GM13976 (cell line): ENCODE measurements at regions not wholly inside any gene's neighbourhood (a gene's known extent, or its start where the extent isn't known, plus 50 kb on each side); places are given as distances from the start of the nearest gene placed in this dataset.
A peak's percentile ranks its signal among the peaks of the same experiment; 100 is the strongest.

Source experiments
- DNase-seq: peaks from one replicate; pipeline ENCODE4 v3.0.0; 2012; ENCODE audit warnings: low spot score
- in situ Hi-C: fragments of 300-500 bp; cut with MboI; formaldehyde crosslinking; loops from one replicate; pipeline ENCODE4 v1.12.0; 2022; ENCODE audit warnings: low sequenced_read_pairs, mixed read lengths, inconsistent platforms; ENCODE audit not compliant: unreplicated experiment
- TF ChIP-seq, protein P1 (sequence below): IDR thresholded peaks from 2 replicates; pipeline ENCODE4 v1.5.1; 2012; ENCODE audit warnings: borderline replicate concordance, mild to moderate bottlenecking; ENCODE audit not compliant: insufficient read depth; ENCODE audit errors: extremely low read depth, missing control alignments, control extremely low read depth

DNA sequence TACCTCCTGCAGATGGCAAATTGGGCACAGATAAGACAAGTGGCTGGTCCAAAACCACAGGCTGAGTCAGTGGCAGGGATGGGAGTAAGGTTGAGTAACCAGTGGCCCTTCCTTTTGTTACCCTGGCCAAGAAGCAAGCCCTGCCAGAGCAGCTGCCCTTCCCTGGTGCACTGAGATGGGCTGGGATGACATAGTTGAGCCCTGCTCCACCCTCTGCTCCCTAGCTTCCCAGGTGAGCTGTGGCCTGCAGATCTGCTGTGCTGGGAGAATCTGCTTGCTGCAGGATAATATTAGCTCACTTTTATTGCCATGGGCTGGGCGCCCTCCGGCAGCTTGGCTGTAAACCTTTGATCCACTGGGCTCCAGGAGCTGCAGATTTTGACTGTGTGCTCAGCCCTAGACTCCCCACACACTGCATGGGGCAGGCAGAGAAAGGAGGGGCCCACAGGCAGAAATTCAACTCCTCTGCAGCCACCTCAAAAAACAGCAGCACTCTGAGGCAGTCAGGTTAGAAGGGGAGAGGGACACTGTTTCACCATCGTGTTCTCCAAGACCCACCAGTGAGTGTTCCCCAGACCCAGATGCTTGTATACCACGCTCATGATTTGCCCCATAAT, 101.8 kb downstream of the CBLN1 start:
- in situ Hi-C loops: loop anchor here (25.0 kb wide), 1 partner anchor 493 kb away; no protein-coding TSS in a partner anchor
- DNase-seq: no peak
- TF ChIP-seq, protein P1, sequence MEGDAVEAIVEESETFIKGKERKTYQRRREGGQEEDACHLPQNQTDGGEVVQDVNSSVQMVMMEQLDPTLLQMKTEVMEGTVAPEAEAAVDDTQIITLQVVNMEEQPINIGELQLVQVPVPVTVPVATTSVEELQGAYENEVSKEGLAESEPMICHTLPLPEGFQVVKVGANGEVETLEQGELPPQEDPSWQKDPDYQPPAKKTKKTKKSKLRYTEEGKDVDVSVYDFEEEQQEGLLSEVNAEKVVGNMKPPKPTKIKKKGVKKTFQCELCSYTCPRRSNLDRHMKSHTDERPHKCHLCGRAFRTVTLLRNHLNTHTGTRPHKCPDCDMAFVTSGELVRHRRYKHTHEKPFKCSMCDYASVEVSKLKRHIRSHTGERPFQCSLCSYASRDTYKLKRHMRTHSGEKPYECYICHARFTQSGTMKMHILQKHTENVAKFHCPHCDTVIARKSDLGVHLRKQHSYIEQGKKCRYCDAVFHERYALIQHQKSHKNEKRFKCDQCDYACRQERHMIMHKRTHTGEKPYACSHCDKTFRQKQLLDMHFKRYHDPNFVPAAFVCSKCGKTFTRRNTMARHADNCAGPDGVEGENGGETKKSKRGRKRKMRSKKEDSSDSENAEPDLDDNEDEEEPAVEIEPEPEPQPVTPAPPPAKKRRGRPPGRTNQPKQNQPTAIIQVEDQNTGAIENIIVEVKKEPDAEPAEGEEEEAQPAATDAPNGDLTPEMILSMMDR: no peak

DNA sequence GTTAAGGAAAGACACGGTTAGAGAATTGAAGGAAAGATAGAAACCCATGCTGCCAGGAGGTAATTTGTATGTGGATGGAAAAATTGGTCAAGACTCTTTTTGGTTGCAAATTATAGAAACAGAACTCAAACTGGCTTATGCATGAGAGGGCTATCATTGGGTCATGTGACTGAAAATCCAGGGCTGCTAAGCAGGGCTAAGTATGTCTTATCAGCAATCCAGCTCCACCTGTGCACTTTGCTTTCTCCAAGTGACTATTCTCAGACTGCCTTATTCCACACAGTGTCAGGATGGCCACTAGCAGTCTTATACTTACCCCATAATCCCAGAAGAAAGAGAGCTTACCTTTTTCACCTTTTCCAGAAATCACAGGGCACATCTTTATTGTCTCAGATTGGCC, 113.5 kb downstream of the CBLN1 start:
- TF ChIP-seq, protein P1: no peak
- DNase-seq: no peak
- in situ Hi-C loops: no loop called here

DNA sequence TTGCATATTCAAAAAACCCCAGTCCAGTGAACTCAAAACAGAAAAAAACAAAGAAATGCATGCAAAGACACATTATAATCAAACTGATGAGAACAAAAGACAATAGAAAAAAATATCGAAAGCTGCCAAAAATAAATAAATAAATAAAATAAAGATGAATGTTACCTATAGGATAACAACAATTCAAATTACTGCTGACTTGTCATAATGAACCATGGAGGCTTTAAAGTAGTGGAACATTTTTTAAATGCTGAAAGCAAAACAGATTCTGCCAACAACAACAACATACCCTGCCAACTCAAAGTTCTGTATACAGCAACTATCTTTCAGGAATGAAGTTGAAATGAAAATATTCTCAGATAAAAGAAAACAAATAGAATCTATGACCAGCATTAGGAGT, 116.6 kb downstream of the CBLN1 start:
- in situ Hi-C loops: no loop called here
- DNase-seq: no peak
- TF ChIP-seq, protein P1: no peak

DNA sequence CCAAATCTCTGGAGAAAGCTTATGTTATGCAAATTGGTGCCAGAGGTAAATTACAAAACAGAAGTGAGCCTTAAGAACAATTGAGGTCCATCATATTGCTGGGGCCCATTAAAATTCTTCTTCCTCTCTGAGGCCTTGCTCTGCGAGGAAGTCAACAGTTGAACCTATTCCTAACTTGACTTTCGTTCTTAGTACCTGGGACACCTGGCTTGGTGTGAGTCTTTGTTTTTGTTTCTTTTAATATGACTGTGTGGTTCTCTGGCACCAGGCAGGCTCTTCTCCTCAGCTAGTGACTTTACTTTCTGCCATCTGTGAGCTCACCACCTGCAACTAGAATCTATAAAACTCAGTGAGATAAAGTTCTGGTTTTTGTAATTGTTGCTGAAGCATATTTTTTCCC, 120.4 kb downstream of the CBLN1 start:
- TF ChIP-seq, protein P1: no peak
- in situ Hi-C loops: no loop called here
- DNase-seq: no peak

DNA sequence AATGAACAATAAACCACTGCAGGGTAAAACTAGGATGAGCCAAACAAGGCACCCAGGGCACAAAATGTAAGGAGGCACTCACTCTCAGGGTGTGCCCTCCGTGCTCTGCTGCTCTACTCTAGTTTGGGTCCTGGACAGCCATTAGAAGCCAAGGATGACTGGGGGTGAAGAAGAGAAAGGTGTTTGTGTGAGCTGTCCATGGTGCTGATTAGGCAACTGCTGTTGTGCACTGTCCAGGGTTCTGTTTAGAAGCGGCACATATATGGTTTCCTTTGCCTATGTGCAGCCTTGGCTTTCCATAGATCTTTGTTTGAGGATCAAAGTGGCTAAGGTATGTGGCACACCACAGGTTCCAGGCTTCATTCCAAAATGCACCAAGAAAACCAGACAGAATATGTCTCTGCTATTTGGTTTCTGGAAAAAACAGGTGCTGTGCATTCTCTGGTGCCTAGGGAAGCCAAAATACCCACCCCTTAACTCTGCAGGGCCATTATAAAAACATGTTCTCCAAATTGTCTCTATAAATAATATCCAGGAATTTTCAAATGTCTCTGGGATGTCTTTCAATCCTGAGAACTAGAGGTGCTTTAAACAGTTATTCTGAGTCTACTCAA, 123.5 kb downstream of the CBLN1 start:
- DNase-seq: peak; percentile 18
- TF ChIP-seq, protein P1: no peak
- in situ Hi-C loops: no loop called here

DNA sequence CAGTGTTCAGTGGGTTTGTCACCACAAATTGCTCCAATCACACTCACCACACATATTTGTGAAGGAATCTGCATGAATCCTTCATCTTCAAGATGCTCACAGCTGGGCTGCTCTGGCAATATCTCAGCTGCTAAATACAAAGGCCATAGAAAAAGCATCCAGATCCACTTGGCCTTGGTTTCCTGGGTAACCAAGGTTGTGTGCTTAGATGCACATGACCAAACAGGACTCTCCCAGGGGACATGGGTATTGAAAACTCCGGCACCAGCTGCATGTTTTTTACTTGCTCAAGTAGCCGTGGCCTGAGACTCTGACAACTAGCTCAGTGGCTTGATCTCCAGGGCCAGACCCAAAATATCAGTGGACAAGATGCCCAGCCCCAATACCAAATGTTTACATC, 131.3 kb downstream of the CBLN1 start:
- in situ Hi-C loops: no loop called here
- TF ChIP-seq, protein P1: no peak
- no peak for DNase-seq
